GM23338 (cell line): ENCODE measurements at regions not wholly inside any gene's neighbourhood (a gene's known extent, or its start where the extent isn't known, plus 50 kb on each side); places are given as distances from the start of the nearest gene placed in this dataset.

Source experiments
- CREB1 ChIP-seq: fragments of 250-450 bp; sonication (Bioruptor Pico); IDR thresholded peaks from 2 replicates; pipeline ENCODE4 v1.5.0; 2020; ENCODE audit warnings: low read depth, mild to moderate bottlenecking, moderate library complexity
- CTCF ChIP-seq, 2 experiments: fragments of 200-600 bp in 1 of 2; sonication (generic) in 1 of 2; conservative IDR thresholded peaks; 2 replicates each; pipeline versions ENCODE4 v1.5.1 to v1.6.1; 2016 to 2017; ENCODE audit warnings: antibody characterized with exemption in 2 of 2, low read depth in 2 of 2, mild to moderate bottlenecking in 2 of 2, moderate library complexity in 1 of 2
- STAT1 ChIP-seq: IDR thresholded peaks from one replicate; pipeline ENCODE4 v1.6.1; 2016; ENCODE audit warnings: antibody characterized with exemption; ENCODE audit not compliant: unreplicated experiment

- TF ChIP-seq STAT1 = no peak
- peak in 1 of 2 experiments; percentile 51; a peak in 3 of 4 replicates for TF ChIP-seq CTCF (conservative IDR thresholded peaks at IDR 0.05; ENCODE audit: low read depth in 2 of 2)
- TF ChIP-seq CREB1 (CRISPR knock-in tag) = no peak
These were observed 202.7 kb upstream of the PRICKLE1 start for GRCh38 chr12:42792265-42792664.
